GM20000 (cell line): ENCODE measurements at regions not wholly inside any gene's neighbourhood (a gene's known extent, or its start where the extent isn't known, plus 50 kb on each side); places are given as distances from the start of the nearest gene placed in this dataset.

ENCODE experiments used
- DNase-seq: peaks from one replicate; pipeline ENCODE4 v3.0.0; 2012; ENCODE audit warnings: low spot score
- TF ChIP-seq, protein P1 (sequence below): IDR thresholded peaks from 2 replicates; pipeline ENCODE4 v1.5.1; 2012; ENCODE audit warnings: mild to moderate bottlenecking, control low read depth; ENCODE audit errors: extremely low read depth, missing control alignments

DNA sequence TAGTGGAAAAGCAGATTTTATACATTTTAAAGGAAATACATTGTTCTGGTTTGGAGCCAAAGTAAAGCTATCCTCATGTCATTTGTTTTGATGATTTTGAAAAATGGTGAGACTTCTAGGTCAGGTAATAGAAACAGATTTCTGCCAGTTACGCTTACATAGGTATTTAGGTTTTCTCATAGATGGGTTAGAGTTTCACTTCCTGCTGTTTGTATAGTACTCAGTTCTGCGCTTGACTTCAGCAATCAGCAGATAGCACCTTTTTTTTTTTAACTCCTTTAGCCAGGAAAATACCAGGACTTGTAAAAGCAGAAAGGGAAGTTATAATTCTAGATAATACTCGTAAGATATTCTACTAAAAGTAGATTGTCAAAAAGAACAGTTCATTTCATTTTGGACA is 209.8 kb upstream of the POM121L12 start:
- no peak for DNase-seq

DNA sequence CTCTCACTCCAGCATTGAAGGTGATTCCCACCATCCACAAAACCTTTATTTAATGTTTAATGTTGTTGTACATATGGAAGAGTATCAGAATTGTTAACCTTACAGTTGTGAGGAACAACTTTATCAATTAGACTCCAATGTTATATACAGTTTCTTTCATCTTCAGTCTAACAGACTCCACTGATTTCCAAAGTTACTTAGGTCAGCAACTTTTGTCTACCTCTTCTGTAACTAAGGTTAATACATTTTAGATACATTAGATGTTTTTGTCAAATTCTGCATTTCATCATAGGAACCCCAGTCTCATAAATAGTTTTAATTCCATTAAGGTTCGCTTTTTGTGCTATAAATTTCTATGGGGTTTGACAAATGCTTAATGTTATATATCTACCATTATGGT is 223.9 kb upstream of the POM121L12 start:
- TF ChIP-seq, protein P1, sequence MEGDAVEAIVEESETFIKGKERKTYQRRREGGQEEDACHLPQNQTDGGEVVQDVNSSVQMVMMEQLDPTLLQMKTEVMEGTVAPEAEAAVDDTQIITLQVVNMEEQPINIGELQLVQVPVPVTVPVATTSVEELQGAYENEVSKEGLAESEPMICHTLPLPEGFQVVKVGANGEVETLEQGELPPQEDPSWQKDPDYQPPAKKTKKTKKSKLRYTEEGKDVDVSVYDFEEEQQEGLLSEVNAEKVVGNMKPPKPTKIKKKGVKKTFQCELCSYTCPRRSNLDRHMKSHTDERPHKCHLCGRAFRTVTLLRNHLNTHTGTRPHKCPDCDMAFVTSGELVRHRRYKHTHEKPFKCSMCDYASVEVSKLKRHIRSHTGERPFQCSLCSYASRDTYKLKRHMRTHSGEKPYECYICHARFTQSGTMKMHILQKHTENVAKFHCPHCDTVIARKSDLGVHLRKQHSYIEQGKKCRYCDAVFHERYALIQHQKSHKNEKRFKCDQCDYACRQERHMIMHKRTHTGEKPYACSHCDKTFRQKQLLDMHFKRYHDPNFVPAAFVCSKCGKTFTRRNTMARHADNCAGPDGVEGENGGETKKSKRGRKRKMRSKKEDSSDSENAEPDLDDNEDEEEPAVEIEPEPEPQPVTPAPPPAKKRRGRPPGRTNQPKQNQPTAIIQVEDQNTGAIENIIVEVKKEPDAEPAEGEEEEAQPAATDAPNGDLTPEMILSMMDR: no peak
- no peak for DNase-seq

More for the DNA sequence above, 209.8 kb upstream of the POM121L12 start:
- TF ChIP-seq, protein P1: no peak

DNA sequence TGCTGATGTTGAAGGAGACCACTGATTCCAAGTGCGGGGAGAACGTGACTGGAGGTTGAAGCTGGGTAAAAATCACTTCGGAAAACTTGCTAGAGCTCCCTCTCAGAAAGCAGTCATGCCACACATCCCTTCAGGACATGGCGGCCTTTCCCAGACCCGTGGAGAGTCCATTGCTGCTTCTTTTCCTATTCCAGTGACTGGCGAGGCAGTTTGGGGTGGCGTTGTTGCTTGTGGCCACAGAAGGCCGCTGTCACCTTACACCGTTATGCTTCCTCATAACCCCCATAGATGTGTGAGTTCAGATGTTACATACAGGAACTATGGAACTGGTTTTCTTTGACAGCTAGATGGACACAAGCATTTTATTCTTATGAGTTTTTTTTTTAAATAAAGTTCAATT is 235.6 kb upstream of the POM121L12 start:
- TF ChIP-seq, protein P1: no peak
- no peak for DNase-seq

DNA sequence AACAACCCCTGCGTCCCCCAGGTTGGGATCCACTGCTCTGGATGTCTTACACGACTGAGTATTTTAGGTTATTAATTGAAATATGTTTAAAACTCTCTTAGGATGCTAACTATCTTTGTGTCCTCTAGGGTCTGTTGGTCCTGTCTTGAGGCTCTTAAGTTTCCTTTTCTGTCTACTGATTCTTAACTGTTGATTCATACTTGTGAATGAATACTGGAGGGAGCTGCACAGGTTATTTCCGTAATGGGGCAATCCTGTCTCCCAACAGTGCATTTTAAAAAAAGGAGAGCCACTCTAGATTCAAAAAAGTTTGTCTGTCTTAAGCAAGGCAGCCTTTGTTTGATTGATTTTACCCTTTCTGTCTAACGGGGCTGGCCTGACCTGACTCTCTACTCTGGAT is 237.6 kb upstream of the POM121L12 start:
- TF ChIP-seq, protein P1: no peak
- no peak for DNase-seq

DNA sequence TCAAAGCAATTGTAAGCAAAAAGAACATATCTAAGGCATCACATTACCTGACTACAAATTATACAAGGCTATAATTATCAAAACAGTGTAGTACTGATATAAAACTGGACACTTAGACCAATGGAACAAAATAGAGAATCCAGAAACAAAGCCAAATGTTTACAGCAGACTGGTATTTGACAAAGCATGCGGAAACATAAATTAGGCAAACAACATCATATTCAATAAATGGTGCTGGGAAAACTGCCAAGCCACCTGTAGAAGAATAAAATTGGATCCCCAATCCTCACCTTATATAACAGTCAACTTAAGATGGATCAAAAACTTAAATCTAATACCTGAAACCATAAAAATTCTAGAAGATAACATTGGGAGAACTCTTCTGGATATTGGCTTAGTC is 240.8 kb upstream of the POM121L12 start:
- DNase-seq: no peak
- TF ChIP-seq, protein P1: no peak

DNA sequence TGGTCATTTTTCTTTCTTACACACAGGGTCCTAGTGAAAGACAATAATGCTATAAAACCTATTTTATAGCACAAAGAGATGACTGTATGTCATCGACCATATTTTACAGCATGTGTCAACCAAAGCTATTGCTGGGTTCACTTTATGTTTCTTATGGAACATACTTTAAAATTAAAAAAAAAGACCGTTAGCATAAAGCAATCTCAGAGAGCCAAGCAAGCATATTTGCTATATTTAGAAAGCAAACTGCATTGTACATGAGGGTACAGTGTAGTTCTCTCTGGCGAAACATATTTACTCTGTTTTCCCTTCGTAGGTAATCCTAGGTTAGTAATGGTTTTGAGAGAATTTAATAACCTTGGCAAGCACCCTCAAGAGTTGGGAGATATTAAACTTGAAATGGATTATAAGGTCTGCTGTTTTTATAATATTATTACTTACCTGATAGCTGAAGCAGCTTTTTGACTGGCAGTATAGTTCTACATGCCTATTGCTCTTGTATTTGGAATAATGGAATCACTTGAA is 244.2 kb upstream of the POM121L12 start:
- DNase-seq: no peak

DNA sequence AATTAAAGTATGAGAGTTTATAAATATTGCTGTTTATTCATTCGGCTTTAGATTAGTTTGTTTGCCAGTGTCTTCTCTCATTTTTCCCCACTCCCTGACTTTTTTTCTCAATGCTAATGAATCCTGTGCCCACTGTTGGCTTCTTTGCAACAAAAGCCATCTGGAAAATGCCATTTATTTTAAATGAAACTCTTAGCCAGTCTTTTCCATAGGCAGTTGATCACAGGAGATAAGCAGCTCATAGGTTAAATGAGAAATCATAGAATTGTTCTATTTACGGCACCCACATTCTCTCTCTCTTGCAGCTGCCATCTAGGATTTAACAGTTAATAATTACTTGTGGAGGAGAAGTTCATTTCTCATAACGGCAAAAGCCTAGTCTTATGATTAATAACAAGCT is 249.3 kb upstream of the POM121L12 start:
- TF ChIP-seq, protein P1: no peak
- DNase-seq: no peak

More for the DNA sequence above, 244.2 kb upstream of the POM121L12 start:
- TF ChIP-seq, protein P1: no peak

DNA sequence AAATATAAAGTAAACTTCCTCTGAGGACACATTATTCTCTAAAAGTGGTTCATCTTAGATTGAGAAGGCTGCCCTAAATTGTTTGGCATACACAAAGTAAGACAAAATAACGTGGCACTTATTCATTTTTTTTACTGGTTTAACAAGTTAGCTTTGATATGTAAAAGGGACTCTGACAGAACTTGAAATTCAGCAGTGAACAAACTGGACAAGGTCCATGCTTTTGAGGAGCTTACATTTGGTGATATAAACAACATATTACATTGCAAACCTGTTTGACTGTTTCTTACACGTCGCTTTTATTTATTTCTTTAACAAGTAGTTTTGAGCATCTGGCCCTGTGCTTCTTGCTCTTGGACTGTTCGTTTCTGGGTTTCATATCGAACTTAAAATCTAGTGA is 253.1 kb upstream of the POM121L12 start:
- TF ChIP-seq, protein P1: no peak
- no peak for DNase-seq
